Immature natural killer cell (primary cell): ENCODE measurements at regions not wholly inside any gene's neighbourhood (a gene's known extent, or its start where the extent isn't known, plus 50 kb on each side); places are given as distances from the start of the nearest gene placed in this dataset.

Source experiments
- DNase-seq, 3 donors: peaks; one replicate each; pipeline ENCODE4 v3.0.0; 2022; ENCODE audit warnings: mixed read lengths in 1 of 3
- H3K27ac Mint-ChIP-seq, 6 donors: one replicate each; pipeline ENCODE4 v1.8.0; 2020; ENCODE audit warnings: mixed read lengths in 6 of 6, mild to moderate bottlenecking in 5 of 6, inconsistent platforms in 4 of 6, moderate library complexity in 3 of 6
- H3K27me3 Mint-ChIP-seq, 3 donors: one replicate each; pipeline ENCODE4 v1.8.0; 2020 to 2021; ENCODE audit warnings: low read depth in 3 of 3, mild to moderate bottlenecking in 3 of 3, mixed read lengths in 3 of 3, moderate library complexity in 3 of 3, inconsistent platforms in 1 of 3
- H3K36me3 Mint-ChIP-seq, 3 donors: one replicate each; pipeline ENCODE4 v1.8.0; 2020; ENCODE audit warnings: mixed read lengths in 3 of 3, inconsistent platforms in 2 of 3, mild to moderate bottlenecking in 2 of 3
- H3K4me1 Mint-ChIP-seq, 2 donors: one replicate each; pipeline ENCODE4 v1.8.0; 2020; ENCODE audit warnings: inconsistent platforms in 2 of 2, mild to moderate bottlenecking in 2 of 2, mixed read lengths in 2 of 2, moderate library complexity in 1 of 2
- H3K4me3 Mint-ChIP-seq, 5 donors: one replicate each; pipeline ENCODE4 v1.8.0; 2020; ENCODE audit warnings: mild to moderate bottlenecking in 5 of 5, mixed read lengths in 5 of 5, inconsistent platforms in 3 of 5, moderate library complexity in 3 of 5
- H3K9me3 Mint-ChIP-seq, 6 donors: one replicate each; pipeline ENCODE4 v1.8.0; 2020; ENCODE audit warnings: mild to moderate bottlenecking in 6 of 6, mixed read lengths in 6 of 6, inconsistent platforms in 4 of 6, moderate library complexity in 3 of 6

GRCh38 chr10:94075506-94075905 lies 81.8 kb downstream of the PLCE1 start:
- no peak overlapping the region for H3K4me3 Mint-ChIP-seq
- H3K4me1 Mint-ChIP-seq: no peaks in the 10 kb centered on the region
- peaks cover 0 to 7% (median 1%) of the 10 kb centered on the region in 6 donors for H3K9me3 Mint-ChIP-seq
- H3K36me3 Mint-ChIP-seq: no peaks in the 10 kb centered on the region
- H3K27me3 Mint-ChIP-seq: peaks cover 0 to 4% (median under 1%) of the 10 kb centered on the region in 3 donors
- no peak for DNase-seq
- no peak overlapping the region for H3K27ac Mint-ChIP-seq

- Mint-ChIP-seq H3K27me3 (peaks cover 0 to 4% (median 0%) of the 10 kb centered on the region in 3 donors), H3K36me3 (no peaks in the 10 kb centered on the region), H3K27ac (no peak overlapping the region), H3K9me3 (peaks cover 0 to 7% (median under 1%) of the 10 kb centered on the region in 6 donors), H3K4me1 (no peaks in the 10 kb centered on the region), H3K4me3 (no peak overlapping the region)
- no peak for DNase-seq
Measured at GRCh38 chr10:94076325-94076841, 82.7 kb downstream of the PLCE1 start.

- H3K27ac Mint-ChIP-seq: no peak overlapping the region
- H3K36me3 Mint-ChIP-seq: no peaks in the 10 kb centered on the region
- H3K9me3 Mint-ChIP-seq: peaks cover 0 to 7% (median under 1%) of the 10 kb centered on the region in 6 donors
- DNase-seq: no peak
- no peaks in the 10 kb centered on the region for H3K4me1 Mint-ChIP-seq
- H3K4me3 Mint-ChIP-seq: no peak overlapping the region
- peaks cover 0 to 2% (median 0%) of the 10 kb centered on the region in 3 donors for H3K27me3 Mint-ChIP-seq
Measured at GRCh38 chr10:94077042-94077441, 83.3 kb downstream of the PLCE1 start.

GRCh38 chr10:94080108-94080507 lies 86.4 kb downstream of the PLCE1 start:
- no peak for DNase-seq
- H3K36me3 Mint-ChIP-seq: no peaks in the 10 kb centered on the region
- peaks cover 0 to 2% (median 0%) of the 10 kb centered on the region in 3 donors for H3K27me3 Mint-ChIP-seq
- H3K27ac Mint-ChIP-seq: no peak overlapping the region
- no peak overlapping the region for H3K4me3 Mint-ChIP-seq
- H3K4me1 Mint-ChIP-seq: no peaks in the 10 kb centered on the region
- H3K9me3 Mint-ChIP-seq: peaks cover 0 to 2% (median under 1%) of the 10 kb centered on the region in 6 donors

- no peak for DNase-seq
- H3K4me1 Mint-ChIP-seq: no peaks in the 10 kb centered on the region
- H3K36me3 Mint-ChIP-seq: no peaks in the 10 kb centered on the region
- peaks cover 0 to under 1% (median 0%) of the 10 kb centered on the region in 3 donors for H3K27me3 Mint-ChIP-seq
- no peak overlapping the region for H3K27ac Mint-ChIP-seq
- H3K9me3 Mint-ChIP-seq: peaks cover 0 to 4% (median under 1%) of the 10 kb centered on the region in 6 donors
- no peak overlapping the region for H3K4me3 Mint-ChIP-seq
Measured at GRCh38 chr10:94083662-94084265, 90.0 kb downstream of the PLCE1 start.

GRCh38 chr10:94084344-94084743 lies 90.6 kb downstream of the PLCE1 start:
- Mint-ChIP-seq H3K4me1 (no peaks in the 10 kb centered on the region), H3K36me3 (no peaks in the 10 kb centered on the region), H3K9me3 (peaks cover 0 to 4% (median under 1%) of the 10 kb centered on the region in 6 donors), H3K27ac (no peak overlapping the region), H3K4me3 (no peak overlapping the region), H3K27me3 (peaks cover 0 to 2% (median 0%) of the 10 kb centered on the region in 3 donors)
- no peak for DNase-seq

GRCh38 chr10:94085288-94085687 lies 91.6 kb downstream of the PLCE1 start:
- Mint-ChIP-seq H3K27ac (no peak overlapping the region), H3K36me3 (no peaks in the 10 kb centered on the region), H3K9me3 (peaks cover 0 to 4% (median 0%) of the 10 kb centered on the region in 6 donors), H3K4me3 (no peak overlapping the region), H3K27me3 (peaks cover 0 to 2% (median 0%) of the 10 kb centered on the region in 3 donors), H3K4me1 (no peaks in the 10 kb centered on the region)
- DNase-seq: no peak

- Mint-ChIP-seq H3K9me3 (peaks cover 0 to 4% (median 0%) of the 10 kb centered on the region in 6 donors), H3K27ac (no peak overlapping the region), H3K36me3 (no peaks in the 10 kb centered on the region), H3K27me3 (peaks cover 0 to 2% (median 0%) of the 10 kb centered on the region in 3 donors), H3K4me1 (no peaks in the 10 kb centered on the region), H3K4me3 (no peak overlapping the region)
- no peak for DNase-seq
Measured at GRCh38 chr10:94085766-94086437, 92.2 kb downstream of the PLCE1 start.

- Mint-ChIP-seq H3K4me3 (no peak overlapping the region), H3K4me1 (no peaks in the 10 kb centered on the region), H3K27ac (no peak overlapping the region), H3K36me3 (no peaks in the 10 kb centered on the region), H3K27me3 (peaks cover 0 to 2% (median 2%) of the 10 kb centered on the region in 3 donors), H3K9me3 (peaks cover 0 to 6% (median 2%) of the 10 kb centered on the region in 6 donors)
- DNase-seq: no peak
Measured at GRCh38 chr10:94088926-94089381, 95.2 kb downstream of the PLCE1 start.

- H3K9me3 Mint-ChIP-seq: peaks cover 0 to 9% (median 0%) of the 10 kb centered on the region in 6 donors
- no peak overlapping the region for H3K27ac Mint-ChIP-seq
- no peak overlapping the region for H3K4me3 Mint-ChIP-seq
- no peaks in the 10 kb centered on the region for H3K4me1 Mint-ChIP-seq
- peaks cover 0 to 5% (median 2%) of the 10 kb centered on the region in 3 donors for H3K27me3 Mint-ChIP-seq
- no peak for DNase-seq
- H3K36me3 Mint-ChIP-seq: no peaks in the 10 kb centered on the region
Measured at GRCh38 chr10:94091649-94092048, 97.9 kb downstream of the PLCE1 start.

- H3K9me3 Mint-ChIP-seq: peaks cover 0 to 9% (median 0%) of the 10 kb centered on the region in 6 donors
- no peak overlapping the region for H3K27ac Mint-ChIP-seq
- no peak overlapping the region for H3K4me3 Mint-ChIP-seq
- H3K36me3 Mint-ChIP-seq: no peaks in the 10 kb centered on the region
- H3K27me3 Mint-ChIP-seq: peaks cover 0 to 9% (median 2%) of the 10 kb centered on the region in 3 donors
- DNase-seq: no peak
- H3K4me1 Mint-ChIP-seq: no peaks in the 10 kb centered on the region
Measured at GRCh38 chr10:94092848-94093247, 99.1 kb downstream of the PLCE1 start.

- Mint-ChIP-seq H3K4me3 (no peak overlapping the region), H3K36me3 (no peaks in the 10 kb centered on the region), H3K27ac (no peak overlapping the region), H3K4me1 (no peaks in the 10 kb centered on the region), H3K9me3 (peaks cover 0 to 9% (median 0%) of the 10 kb centered on the region in 6 donors), H3K27me3 (peaks cover 0 to 9% (median 2%) of the 10 kb centered on the region in 3 donors)
- DNase-seq: no peak
Measured at GRCh38 chr10:94093286-94093905, 99.7 kb downstream of the PLCE1 start.

GRCh38 chr10:94094540-94094939 lies 100.8 kb downstream of the PLCE1 start:
- DNase-seq: no peak
- no peaks in the 10 kb centered on the region for H3K36me3 Mint-ChIP-seq

GRCh38 chr10:94097656-94098055 lies 103.9 kb downstream of the PLCE1 start:
- no peak for DNase-seq
- no peaks in the 10 kb centered on the region for H3K36me3 Mint-ChIP-seq
- H3K4me3 Mint-ChIP-seq: no peak overlapping the region
- H3K27me3 Mint-ChIP-seq: peaks cover 4 to 11% (median 10%) of the 10 kb centered on the region in 3 donors
- H3K9me3 Mint-ChIP-seq: peaks cover 0 to 8% (median 0%) of the 10 kb centered on the region in 6 donors
- no peak overlapping the region for H3K27ac Mint-ChIP-seq
- H3K4me1 Mint-ChIP-seq: no peaks in the 10 kb centered on the region

More at GRCh38 chr10:94094540-94094939, 100.8 kb downstream of the PLCE1 start:
- Mint-ChIP-seq H3K27me3 (peaks cover 0 to 8% (median 2%) of the 10 kb centered on the region in 3 donors), H3K9me3 (peaks cover 0 to 9% (median 0%) of the 10 kb centered on the region in 6 donors), H3K4me1 (no peaks in the 10 kb centered on the region), H3K27ac (no peak overlapping the region), H3K4me3 (no peak overlapping the region)
